GM10248 (cell line): ENCODE measurements at regions not wholly inside any gene's neighbourhood (a gene's known extent, or its start where the extent isn't known, plus 50 kb on each side); places are given as distances from the start of the nearest gene placed in this dataset.

Experiments used
- CTCF ChIA-PET: fragments of 300-600 bp; sonication (Branson Sonifier 250); formaldehyde crosslinking; extraction: SDS; loops from one replicate; lab custom pipeline; 2021; ENCODE audit warnings: antibody characterized with exemption; lab: Yijun Ruan, JAX
- POLR2A ChIA-PET: fragments of 350-650 bp; sonication (Branson Sonifier 250); formaldehyde crosslinking; extraction: SDS; loops from one replicate; lab custom pipeline; 2020; ENCODE audit warnings: antibody characterized with exemption; lab: Yijun Ruan, JAX
- DNase-seq: peaks from one replicate; pipeline ENCODE4 v3.0.0; 2012; ENCODE audit errors: extremely low spot score
- TF ChIP-seq, protein P1 (sequence below): IDR thresholded peaks from 2 replicates; pipeline ENCODE4 v1.5.1; 2012; ENCODE audit warnings: mild to moderate bottlenecking, low read depth; ENCODE audit errors: extremely low read depth, missing control alignments, control extremely low read depth

DNA sequence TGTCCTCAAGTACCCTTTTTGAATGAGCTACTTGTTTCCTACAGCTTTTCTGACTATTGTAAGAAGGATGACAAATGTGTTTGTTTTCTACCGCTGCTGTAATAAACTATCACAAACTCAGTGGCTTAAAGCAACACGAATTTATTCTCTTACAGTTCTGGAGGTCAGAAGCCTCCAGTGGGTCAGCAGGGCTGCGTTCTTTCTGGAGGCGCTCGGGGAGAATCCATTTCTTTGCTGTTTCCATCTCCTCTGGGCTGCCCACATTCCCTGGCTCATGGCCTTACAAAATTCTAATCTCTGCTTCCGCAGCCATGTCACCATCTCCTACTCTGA is 128.5 kb downstream of the SPP2 start:
- no peak for DNase-seq
- CTCF ChIA-PET: no interaction called here
- TF ChIP-seq, protein P1, sequence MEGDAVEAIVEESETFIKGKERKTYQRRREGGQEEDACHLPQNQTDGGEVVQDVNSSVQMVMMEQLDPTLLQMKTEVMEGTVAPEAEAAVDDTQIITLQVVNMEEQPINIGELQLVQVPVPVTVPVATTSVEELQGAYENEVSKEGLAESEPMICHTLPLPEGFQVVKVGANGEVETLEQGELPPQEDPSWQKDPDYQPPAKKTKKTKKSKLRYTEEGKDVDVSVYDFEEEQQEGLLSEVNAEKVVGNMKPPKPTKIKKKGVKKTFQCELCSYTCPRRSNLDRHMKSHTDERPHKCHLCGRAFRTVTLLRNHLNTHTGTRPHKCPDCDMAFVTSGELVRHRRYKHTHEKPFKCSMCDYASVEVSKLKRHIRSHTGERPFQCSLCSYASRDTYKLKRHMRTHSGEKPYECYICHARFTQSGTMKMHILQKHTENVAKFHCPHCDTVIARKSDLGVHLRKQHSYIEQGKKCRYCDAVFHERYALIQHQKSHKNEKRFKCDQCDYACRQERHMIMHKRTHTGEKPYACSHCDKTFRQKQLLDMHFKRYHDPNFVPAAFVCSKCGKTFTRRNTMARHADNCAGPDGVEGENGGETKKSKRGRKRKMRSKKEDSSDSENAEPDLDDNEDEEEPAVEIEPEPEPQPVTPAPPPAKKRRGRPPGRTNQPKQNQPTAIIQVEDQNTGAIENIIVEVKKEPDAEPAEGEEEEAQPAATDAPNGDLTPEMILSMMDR: no peak
- POLR2A ChIA-PET: no interaction called here

DNA sequence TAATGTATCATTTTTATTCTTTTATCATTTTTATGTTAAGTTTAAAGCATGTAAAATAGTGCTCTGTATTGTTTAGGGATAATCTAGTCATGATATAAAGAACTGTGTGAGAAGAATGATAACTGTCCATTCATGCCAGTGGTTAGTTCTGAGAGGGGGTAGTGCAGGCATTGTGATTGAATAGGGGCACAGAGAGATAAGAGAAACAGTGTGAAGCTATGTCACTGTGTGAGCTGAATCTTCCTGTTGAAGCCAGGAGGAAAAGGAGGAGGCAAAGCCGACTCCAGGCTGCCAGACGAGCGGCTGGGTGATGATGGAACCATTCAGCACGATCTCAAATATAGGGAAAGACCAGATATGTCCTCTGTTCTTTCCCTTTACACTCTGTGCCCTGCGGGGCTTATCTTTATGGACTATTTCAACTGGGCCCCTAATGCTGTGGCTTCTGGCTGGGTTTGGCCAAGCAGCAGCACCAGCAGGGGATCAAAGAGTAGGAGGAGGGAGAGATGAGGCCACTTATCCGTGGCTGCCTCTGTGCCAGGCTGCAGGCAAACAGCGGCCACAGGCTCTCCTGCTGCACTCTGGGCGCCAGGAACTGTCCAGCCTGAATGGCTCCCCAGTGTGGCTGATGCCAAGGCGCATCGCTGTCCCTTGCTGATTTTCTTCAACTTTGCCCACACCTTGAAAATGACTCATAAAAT is 128.0 kb downstream of the SPP2 start:
- no peak for DNase-seq
- CTCF ChIA-PET: no interaction called here
- POLR2A ChIA-PET: no interaction called here
- TF ChIP-seq, protein P1: no peak

DNA sequence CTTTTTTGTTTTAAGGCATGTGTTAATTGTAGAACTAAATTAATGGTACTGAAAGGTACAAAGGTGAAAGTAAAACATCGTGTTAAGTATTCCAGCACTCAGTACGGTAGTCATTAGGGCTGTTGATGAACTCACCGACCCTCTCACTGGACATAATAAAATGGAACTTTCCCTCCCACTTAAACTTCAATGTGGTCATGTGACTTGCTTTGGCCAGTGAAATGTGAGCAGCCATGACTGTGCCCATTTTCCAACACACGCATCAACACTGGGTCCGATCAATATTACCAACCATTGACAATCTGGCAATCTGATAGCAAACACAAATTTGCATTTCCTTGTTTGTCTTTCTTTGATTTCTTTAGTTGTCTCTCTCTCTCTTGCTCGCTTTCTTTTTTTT is 125.1 kb downstream of the SPP2 start:
- no peak for DNase-seq
- ChIA-PET POLR2A (no interaction called here), CTCF (no interaction called here)
- TF ChIP-seq, protein P1: no peak

DNA sequence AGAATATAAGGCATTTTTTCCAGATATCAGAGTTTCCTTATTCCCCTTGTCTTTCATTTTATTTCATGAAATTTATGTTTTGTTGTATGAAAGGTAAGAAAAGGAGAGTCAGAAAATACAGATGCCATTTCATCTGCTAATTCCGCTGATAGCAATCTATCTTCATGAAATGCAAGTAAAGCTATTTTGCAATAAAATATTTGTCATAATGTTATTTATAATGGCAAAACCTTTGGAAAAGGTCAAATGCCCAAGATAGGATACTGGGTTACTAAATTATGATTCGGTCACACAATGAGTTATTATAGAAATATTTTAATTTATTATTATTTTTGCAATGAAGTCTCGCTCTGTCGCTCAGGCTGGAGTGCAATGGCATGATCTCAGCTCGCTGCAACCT is 124.2 kb downstream of the SPP2 start:
- ChIA-PET POLR2A (no interaction called here), CTCF (no interaction called here)
- DNase-seq: no peak
- TF ChIP-seq, protein P1: no peak

DNA sequence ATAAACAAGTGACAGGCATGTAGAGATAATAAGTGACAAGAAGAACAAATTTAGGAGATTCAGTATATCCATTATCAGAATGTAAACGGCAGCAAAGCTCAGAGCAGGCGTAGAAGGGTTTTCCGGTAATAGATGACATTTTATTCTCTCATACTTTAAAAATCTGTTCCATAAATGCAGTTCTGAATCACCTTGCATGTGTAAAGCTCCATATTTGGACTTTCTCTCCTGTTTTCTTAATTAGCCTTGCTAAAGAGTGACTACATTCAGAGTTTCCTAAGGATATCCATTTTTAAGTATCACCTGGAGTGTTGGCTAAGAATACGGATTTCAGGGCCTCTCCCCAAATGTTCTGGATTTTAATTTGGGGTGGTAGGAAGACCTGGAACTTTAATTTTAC is 122.0 kb downstream of the SPP2 start:
- POLR2A ChIA-PET: no interaction called here

DNA sequence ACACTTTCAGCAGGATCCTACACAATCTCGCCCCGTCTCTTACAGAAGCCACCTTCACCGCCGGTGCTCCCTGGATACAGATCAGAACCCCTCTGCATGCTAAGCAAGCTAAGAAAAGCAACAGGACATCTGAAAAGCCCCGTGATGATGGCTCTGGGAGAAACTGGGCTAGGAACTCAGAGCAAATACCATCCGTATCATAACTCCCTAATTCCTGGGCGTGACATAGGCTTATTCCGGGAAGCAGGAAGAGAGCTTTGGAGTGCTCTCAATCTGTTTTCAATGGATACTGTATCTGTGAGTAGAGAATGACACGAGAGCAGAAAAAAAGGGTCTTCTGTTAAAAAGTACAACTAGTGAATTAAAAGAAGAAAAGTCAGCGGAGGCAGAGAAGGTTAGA is 121.6 kb downstream of the SPP2 start:
- ChIA-PET POLR2A (no interaction called here), CTCF (no interaction called here)
- no peak for DNase-seq
- TF ChIP-seq, protein P1: no peak

More for the DNA sequence above, 122.0 kb downstream of the SPP2 start:
- TF ChIP-seq, protein P1: no peak
- CTCF ChIA-PET: no interaction called here
- DNase-seq: no peak
